ENCODE measurements at regions not wholly inside any gene's neighbourhood (a gene's known extent, or its start where the extent isn't known, plus 50 kb on each side); places are given as distances from the start of the nearest gene placed in this dataset.

GRCh38 chr5:18299166-18299565, 664.9 kb downstream of the TAF11L14 start:
- DNase-seq (ENCODE audit: low read depth in 4 of 4, low spot score in 3 of 4): no peak

GRCh38 chr5:18305288-18305924, 671.1 kb downstream of the TAF11L14 start:
- DNase-seq (ENCODE audit: low read depth in 4 of 4, low spot score in 3 of 4): no peak

DNA sequence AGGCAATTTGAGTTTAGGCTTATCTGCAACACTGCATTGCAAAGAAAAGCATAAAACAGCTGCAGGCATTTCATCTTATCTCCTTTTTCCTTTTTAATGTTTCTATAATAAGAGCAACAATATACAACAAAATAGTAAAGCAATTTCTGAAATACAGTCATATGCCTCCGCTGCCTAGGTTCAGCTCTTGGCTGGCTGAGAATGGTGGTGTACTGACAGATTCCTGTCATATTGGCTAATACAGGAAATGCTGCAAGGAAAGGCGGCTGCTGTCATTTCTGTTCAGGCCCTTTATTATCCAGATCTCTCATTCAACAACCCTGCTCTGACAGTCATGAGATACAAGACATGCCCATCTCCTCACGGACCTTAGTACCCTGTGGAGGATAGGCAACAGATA, 677.0 kb downstream of the TAF11L14 start:
- no peak for DNase-seq (ENCODE audit: low read depth in 4 of 4, low spot score in 3 of 4)

DNA sequence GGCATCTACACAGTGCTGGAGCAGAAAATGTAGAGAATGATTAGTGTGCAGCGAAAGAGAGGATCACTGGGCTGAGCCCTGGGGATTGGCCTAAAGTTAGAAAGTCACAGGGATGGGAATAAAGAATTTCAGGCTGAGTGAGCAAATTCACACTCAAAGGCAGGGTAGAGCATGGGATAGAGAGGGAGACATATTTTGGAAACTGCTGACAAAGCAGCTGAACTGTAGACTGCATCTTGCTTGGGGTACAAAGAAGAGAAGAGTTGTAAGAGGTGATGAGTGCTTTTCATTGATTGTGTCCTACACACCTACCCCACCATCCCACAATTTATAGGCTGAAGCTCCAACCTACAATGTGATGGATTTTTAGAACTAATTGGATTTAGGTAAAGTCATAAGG, 677.8 kb downstream of the TAF11L14 start:
- DNase-seq (ENCODE audit: low read depth in 4 of 4, low spot score in 3 of 4): no peak

GRCh38 chr5:18314192-18314778, 680.0 kb downstream of the TAF11L14 start:
- no peak for DNase-seq (ENCODE audit: low read depth in 4 of 4, low spot score in 3 of 4)

DNA sequence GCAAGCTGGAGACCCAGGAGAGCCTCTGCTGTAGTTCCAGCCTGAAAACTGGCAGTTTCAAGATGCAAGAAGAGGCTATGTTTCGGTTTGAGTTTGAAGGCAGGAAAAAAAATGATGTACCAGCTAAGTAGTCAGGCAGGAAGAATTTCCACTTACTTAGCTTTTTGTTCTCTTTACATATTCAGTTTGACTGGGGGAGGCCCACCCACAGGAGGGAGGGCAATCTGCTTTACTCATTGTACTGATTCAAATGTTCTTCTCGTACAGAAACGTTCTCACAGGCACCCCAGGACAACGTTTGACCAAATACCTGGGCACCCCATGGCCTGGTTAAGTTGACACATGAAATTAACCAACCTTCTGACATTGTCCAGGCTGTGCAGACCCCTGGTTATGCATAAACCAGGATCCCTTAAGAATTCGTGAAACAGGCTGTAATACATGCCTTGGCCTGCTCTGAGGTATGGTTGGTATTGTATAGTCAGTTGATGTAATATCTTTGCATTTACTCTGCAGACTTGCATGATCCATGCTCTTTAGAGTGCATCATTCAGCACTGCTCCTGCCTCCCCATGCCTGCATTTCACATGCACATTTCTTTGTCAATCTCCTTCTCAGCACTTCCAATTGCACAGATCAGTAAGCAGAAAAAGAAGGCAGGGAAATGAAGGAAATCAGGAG, 687.1 kb downstream of the TAF11L14 start:
- DNase-seq (ENCODE audit: low read depth in 4 of 4, low spot score in 3 of 4): no peak

DNA sequence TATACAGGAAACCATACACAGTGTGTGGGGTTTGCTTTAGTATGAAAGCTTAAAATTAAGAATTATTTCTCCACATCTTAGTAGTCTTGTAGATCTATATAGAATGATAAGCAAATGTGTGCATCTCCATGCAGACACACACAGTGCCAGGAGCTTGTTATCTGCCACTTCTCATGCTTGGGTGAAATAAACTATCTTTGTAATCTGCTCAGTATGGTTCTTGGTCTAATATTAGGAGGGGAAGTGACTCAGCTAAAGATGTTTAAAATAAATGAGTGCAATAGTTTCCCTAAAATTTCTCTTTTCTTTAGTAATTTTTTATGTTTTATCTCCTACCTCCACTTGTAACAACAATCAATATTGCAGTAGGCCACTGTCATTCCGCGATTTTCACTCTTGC, 689.6 kb downstream of the TAF11L14 start:
- no peak for DNase-seq (ENCODE audit: low read depth in 4 of 4, low spot score in 3 of 4)

- no peak for DNase-seq (ENCODE audit: low read depth in 4 of 4, low spot score in 3 of 4)
Observed at GRCh38 chr5:18325431-18325830, 691.2 kb downstream of the TAF11L14 start.

DNA sequence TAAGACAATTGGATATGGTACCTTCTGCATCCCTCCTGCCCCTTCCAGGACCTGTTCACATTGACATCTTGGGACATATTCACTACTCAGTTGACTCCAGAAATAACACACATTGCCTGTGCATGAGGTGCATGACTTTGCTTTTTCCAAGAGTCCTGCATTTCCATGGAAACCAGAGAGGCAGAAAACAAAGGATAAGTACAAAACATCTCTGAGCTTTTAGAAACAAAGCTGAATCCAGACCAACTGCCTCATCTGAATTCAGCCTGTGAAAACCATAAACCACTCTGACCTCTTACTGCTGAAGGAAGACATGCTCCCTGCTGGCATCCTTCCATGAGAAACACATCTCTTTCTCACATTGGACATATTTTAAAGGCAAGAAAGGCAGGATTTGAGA, 695.1 kb downstream of the TAF11L14 start:
- DNase-seq (ENCODE audit: low read depth in 4 of 4, low spot score in 3 of 4): peak in 3 of 4 donors; percentile 16 to 40 (median 36)

DNA sequence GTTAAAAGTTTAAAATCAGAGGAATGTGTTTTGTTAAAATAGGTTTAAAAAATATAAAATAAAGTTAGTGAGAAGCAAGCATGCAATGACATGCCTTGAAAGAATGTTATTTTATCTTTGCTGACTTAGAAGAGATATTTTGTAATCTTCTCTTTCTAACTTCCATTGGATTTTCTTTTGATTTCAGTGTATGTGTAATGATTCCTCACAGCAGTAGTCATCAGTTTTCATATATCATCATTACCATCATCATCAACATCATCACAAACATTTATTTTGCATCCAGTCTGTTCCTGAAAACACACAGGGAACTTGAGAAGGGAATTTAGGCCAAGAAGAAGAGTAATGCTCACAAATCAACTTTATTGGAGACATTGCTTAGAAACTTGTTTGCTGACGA, 699.6 kb downstream of the TAF11L14 start:
- DNase-seq (ENCODE audit: low read depth in 4 of 4, low spot score in 3 of 4): no peak

- DNase-seq (ENCODE audit: low read depth in 4 of 4, low spot score in 3 of 4): no peak
Observed at GRCh38 chr5:18334949-18335348, 700.7 kb downstream of the TAF11L14 start.

DNA sequence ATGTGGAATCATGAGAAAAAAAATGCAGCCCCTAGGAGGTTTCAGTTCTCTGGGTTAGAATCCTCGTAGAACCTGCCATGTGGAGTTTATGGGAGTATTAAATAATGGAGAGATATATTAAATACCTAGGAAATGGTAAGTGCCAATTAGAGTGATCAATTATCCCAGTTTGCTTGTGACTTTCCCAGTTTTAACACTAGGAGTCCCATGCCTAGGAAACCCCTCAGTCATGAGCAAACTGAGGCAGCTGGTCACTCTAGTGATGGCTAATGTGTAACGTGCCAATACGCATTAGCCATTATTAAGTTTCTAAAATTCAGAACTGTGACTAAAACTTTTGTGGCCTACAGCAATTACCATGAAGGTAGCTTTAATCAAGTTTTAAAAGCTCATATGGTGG, 720.6 kb downstream of the TAF11L14 start:
- no peak for DNase-seq (ENCODE audit: low read depth in 4 of 4, low spot score in 3 of 4)

DNA sequence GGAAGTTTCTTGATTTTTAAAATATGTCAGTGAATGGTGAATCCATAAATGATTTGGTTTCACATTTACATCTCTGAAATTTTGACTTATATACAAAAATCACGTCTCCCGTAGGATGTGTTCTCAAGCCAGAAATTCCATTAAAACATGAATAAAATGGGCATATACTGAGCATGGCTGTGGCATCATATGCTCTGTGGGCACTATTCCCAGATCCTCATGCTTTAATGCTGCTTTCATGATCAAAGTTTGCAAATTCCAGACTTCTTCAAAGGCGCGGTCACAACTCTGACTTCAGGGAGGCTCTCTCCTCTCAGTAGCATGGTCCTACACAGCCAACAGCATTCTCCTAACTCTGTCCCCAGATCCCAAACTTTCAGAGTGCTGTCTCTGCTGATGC, 723.2 kb downstream of the TAF11L14 start:
- no peak for DNase-seq (ENCODE audit: low read depth in 4 of 4, low spot score in 3 of 4)

DNA sequence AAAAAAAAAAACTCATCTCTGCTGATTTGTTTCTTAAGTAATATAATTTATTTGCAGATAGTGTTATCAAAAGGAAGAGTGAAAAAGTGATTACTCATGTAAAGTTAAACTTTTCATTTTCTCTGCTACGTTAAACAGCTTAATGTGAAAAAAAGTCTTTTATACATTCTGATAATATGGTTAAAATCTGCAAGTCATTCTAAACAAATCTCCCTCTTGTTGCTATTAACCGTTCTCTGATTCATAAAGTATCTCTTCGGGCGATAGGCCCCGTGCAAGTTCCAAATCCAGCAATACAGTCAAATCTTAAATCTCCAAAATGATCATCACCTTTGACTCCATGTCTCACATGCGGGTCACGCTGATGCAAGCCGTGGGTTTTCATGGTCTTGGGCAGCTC, 732.0 kb downstream of the TAF11L14 start:
- DNase-seq (ENCODE audit: low read depth in 4 of 4, low spot score in 3 of 4): no peak

DNA sequence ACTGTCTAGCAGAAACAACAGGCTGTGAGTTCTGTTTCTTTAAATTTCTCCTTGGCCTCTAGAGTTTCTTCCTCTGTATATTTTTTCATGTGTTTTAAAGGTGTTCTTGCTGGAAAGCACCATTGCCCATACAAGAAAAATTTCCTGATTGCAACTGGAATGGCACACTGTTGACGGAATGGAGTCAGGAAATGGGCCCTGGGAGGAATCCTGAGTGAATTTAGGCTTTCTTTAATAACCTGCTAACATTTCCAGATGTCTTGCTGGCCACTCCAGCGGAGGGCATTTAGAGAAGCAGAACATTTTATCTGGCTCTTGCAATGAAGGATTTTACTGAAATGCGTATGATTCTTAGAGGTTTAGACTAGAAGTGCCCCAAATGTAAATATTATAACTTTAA, 736.3 kb downstream of the TAF11L14 start:
- no peak for DNase-seq (ENCODE audit: low read depth in 4 of 4, low spot score in 3 of 4)

- DNase-seq (ENCODE audit: low read depth in 4 of 4, low spot score in 3 of 4): no peak
Observed at GRCh38 chr5:18375641-18376040, 741.4 kb downstream of the TAF11L14 start.

DNA sequence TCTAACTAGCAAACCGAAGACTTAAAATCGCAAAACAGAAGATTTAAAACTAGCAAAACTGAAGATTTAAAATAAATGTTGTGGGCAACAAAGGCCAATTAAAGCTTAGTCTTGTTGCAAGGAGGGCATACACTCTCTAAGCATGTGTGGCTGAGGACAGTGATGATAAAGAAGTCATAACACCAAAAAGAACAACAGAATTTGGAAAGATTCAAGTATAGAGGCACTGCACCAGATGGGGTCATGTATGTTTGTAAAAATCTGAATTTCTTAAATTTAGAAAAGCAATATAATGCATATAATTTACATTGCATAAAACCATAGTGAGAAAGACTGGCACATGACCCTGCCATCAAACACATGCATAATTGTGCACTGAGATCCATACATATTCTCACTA, 743.8 kb downstream of the TAF11L14 start:
- no peak for DNase-seq (ENCODE audit: low read depth in 4 of 4, low spot score in 3 of 4)

DNA sequence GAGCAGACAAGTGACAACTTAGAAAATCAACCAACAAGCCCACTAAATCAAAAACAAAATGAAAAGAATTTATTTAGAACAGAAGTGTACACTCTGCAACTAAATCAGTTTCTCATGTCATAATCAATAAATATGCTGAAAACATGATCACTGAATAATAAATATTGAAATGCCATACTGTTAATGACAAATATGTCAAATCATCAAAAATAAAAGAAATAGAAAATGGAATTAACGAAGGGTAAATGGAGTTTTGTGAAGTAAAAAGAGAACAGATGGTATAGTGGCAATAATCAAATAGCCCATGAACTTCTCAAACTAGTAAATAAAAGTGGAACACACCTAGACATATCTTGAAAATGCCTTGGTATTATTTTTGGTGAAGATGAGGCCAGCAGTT, 744.9 kb downstream of the TAF11L14 start:
- no peak for DNase-seq (ENCODE audit: low read depth in 4 of 4, low spot score in 3 of 4)

- no peak for DNase-seq (ENCODE audit: low read depth in 4 of 4, low spot score in 3 of 4)
Observed at GRCh38 chr5:18380729-18381362, 746.6 kb downstream of the TAF11L14 start.

DNA sequence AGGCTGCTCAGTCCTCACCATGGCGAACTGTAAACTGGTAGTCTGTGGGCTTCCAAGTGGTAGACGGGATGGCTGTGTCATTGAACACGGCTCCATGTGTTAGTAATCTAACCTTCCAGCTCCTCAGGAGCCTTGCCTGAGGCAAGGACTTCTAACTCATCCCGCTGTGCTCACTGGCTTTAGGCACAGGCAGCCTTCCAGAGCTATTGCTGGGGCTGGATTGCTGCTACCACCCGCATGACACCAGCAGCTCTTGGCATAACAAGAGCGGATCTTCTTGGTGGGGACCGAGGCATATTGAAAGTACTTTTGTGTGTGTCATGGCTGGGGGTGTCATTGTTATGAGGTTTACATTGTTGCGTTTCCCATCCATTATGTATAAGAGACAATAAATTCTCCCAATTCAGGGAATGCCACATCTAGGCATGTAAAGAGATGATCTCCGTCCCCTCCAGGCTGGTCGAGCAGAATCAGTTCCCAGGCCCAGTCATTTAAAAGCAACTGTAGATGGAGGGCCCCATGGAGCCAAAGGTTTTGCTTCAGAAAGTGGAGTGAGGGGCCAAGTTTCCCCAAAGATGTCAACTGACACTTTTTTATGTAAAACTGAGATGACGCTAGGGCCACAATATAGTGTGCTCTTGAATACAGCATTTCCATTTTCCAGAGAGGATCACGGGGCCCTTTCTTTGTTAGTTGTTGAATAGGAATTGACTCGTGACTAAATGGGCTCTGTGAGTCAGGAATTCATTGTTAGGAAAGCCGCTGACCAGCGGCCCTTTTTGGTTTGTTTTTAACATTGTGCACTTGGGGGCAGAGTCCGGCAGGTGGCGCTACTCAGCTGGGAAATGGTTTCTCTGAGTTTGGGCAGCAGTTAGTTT, 759.5 kb downstream of the TAF11L14 start:
- peak in 3 of 4 donors; percentile 44 to 47 (median 46) for DNase-seq (ENCODE audit: low read depth in 4 of 4, low spot score in 3 of 4)

DNA sequence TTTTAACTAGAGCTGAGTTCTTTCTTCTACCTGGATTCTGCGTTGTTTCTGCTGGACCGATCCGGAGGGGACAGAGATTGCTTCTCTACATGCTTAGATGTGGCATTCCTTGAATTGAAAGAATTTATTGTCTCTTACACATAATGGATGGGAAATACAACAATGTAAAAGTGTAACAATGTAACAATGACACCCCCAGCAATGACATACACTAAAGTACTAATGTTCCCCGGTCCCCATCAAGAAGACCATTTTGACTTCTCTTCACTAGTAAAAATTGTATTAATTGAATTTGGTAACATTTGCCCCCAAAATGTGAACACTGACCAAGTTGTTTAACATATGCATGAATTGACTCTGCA, 760.2 kb downstream of the TAF11L14 start:
- DNase-seq (ENCODE audit: low read depth in 4 of 4, low spot score in 3 of 4): no peak
